Gastroesophageal sphincter (tissue), 3 donors: ENCODE measurements at regions not wholly inside any gene's neighbourhood (a gene's known extent, or its start where the extent isn't known, plus 50 kb on each side); places are given as distances from the start of the nearest gene placed in this dataset.

Experiments used
- CTCF ChIP-seq, 4 experiments: fragments of 200-600 bp in 2 of 4; fragments of 450-650 bp in 2 of 4; sonication (generic) in 1 of 4; IDR thresholded peaks; one replicate each; pipeline ENCODE4 v1.5.1; 2017 to 2019; ENCODE audit warnings: antibody characterized with exemption in 4 of 4, mild to moderate bottlenecking in 2 of 4, moderate library complexity in 2 of 4
- POLR2A ChIP-seq, 2 donors: fragments of 450-650 bp; IDR thresholded peaks; one replicate each; pipeline ENCODE4 v1.6.1; 2017; ENCODE audit warnings: antibody characterized with exemption in 2 of 2, mild to moderate bottlenecking in 2 of 2, moderate library complexity in 1 of 2
- POLR2AphosphoS5 ChIP-seq: sonication (generic); formaldehyde crosslinking; IDR thresholded peaks from one replicate; pipeline ENCODE4 v1.6.1; 2017; ENCODE audit warnings: antibody characterized with exemption

GRCh38 chr5:157934600-157934999 is 75.7 kb upstream of the CLINT1 start:
- TF ChIP-seq POLR2AphosphoS5 (no peak), CTCF (IDR thresholded peaks at IDR 0.05) (no peak), POLR2A (IDR thresholded peaks at IDR 0.05) (no peak)
